ENCODE measurements at regions not wholly inside any gene's neighbourhood (a gene's known extent, or its start where the extent isn't known, plus 50 kb on each side); places are given as distances from the start of the nearest gene placed in this dataset.

GRCh38 chr5:6046296-6046967 is 331.9 kb downstream of the MED10 start:
- no peak overlapping the region for H3K4me2 ChIP-seq (ENCODE audit: low read depth, low read length, poor library complexity, severe bottlenecking)
- H3K27me3 ChIP-seq (ENCODE audit: low read length): no peaks in the 10 kb centered on the region
- H3K27ac ChIP-seq (ENCODE audit: low read length): no peak overlapping the region
- no peaks in the 10 kb centered on the region for H3K9me3 ChIP-seq (ENCODE audit: low read length)
- no peak overlapping the region for H3K4me3 ChIP-seq (ENCODE audit: low read length)
- no peaks in the 10 kb centered on the region for H3K36me3 ChIP-seq (ENCODE audit: insufficient read depth, low read length)
- H3K79me2 ChIP-seq (ENCODE audit: low read length): no peaks in the 10 kb centered on the region
- H3K4me1 ChIP-seq (ENCODE audit: low read length): no peaks in the 10 kb centered on the region
- no peak overlapping the region for H2AFZ ChIP-seq (ENCODE audit: low read length)
- DNase-seq: no peak
- H3K9ac ChIP-seq (ENCODE audit: low read length): no peak overlapping the region
- H4K20me1 ChIP-seq (ENCODE audit: insufficient read depth, low read depth, low read length): no peaks in the 10 kb centered on the region
- H3K9me2 ChIP-seq (replicated peaks; ENCODE audit: insufficient read depth, low read length): no peaks in the 10 kb centered on the region

GRCh38 chr5:6043491-6044310 is 334.6 kb downstream of the MED10 start:
- DNase-seq: no peak
- H3K4me1 ChIP-seq (ENCODE audit: low read length): no peaks in the 10 kb centered on the region
- no peak overlapping the region for H3K9ac ChIP-seq (ENCODE audit: low read length)
- H3K9me3 ChIP-seq (ENCODE audit: low read length): no peaks in the 10 kb centered on the region
- H3K27me3 ChIP-seq (ENCODE audit: low read length): no peaks in the 10 kb centered on the region
- H3K4me3 ChIP-seq (ENCODE audit: low read length): no peak overlapping the region
- no peak overlapping the region for H3K4me2 ChIP-seq (ENCODE audit: low read depth, low read length, poor library complexity, severe bottlenecking)
- H3K79me2 ChIP-seq (ENCODE audit: low read length): no peaks in the 10 kb centered on the region
- no peaks in the 10 kb centered on the region for H4K20me1 ChIP-seq (ENCODE audit: insufficient read depth, low read depth, low read length)
- no peaks in the 10 kb centered on the region for H3K9me2 ChIP-seq (replicated peaks; ENCODE audit: insufficient read depth, low read length)
- H2AFZ ChIP-seq (ENCODE audit: low read length): no peak overlapping the region
- H3K27ac ChIP-seq (ENCODE audit: low read length): no peak overlapping the region
- H3K36me3 ChIP-seq (ENCODE audit: insufficient read depth, low read length): no peaks in the 10 kb centered on the region

GRCh38 chr5:6041977-6042550 is 336.3 kb downstream of the MED10 start:
- no peaks in the 10 kb centered on the region for H3K4me1 ChIP-seq (ENCODE audit: low read length)
- H3K4me2 ChIP-seq (ENCODE audit: low read depth, low read length, poor library complexity, severe bottlenecking): no peak overlapping the region
- H3K4me3 ChIP-seq (ENCODE audit: low read length): no peak overlapping the region
- H4K20me1 ChIP-seq (ENCODE audit: insufficient read depth, low read depth, low read length): no peaks in the 10 kb centered on the region
- H2AFZ ChIP-seq (ENCODE audit: low read length): no peak overlapping the region
- no peaks in the 10 kb centered on the region for H3K79me2 ChIP-seq (ENCODE audit: low read length)
- H3K9ac ChIP-seq (ENCODE audit: low read length): no peak overlapping the region
- no peaks in the 10 kb centered on the region for H3K9me3 ChIP-seq (ENCODE audit: low read length)
- DNase-seq: no peak
- H3K9me2 ChIP-seq (replicated peaks; ENCODE audit: insufficient read depth, low read length): no peaks in the 10 kb centered on the region
- no peaks in the 10 kb centered on the region for H3K27me3 ChIP-seq (ENCODE audit: low read length)
- H3K36me3 ChIP-seq (ENCODE audit: insufficient read depth, low read length): no peaks in the 10 kb centered on the region
- no peak overlapping the region for H3K27ac ChIP-seq (ENCODE audit: low read length)

- Histone ChIP-seq H3K79me2 (ENCODE audit: low read length) (no peaks in the 10 kb centered on the region), H3K4me2 (ENCODE audit: low read depth, low read length, poor library complexity, severe bottlenecking) (no peak overlapping the region), H4K20me1 (ENCODE audit: insufficient read depth, low read depth, low read length) (no peaks in the 10 kb centered on the region), H3K9me3 (ENCODE audit: low read length) (no peaks in the 10 kb centered on the region), H3K9ac (ENCODE audit: low read length) (no peak overlapping the region), H3K4me1 (ENCODE audit: low read length) (no peaks in the 10 kb centered on the region), H3K4me3 (ENCODE audit: low read length) (no peak overlapping the region), H3K36me3 (ENCODE audit: insufficient read depth, low read length) (no peaks in the 10 kb centered on the region), H3K27me3 (ENCODE audit: low read length) (no peaks in the 10 kb centered on the region), H3K9me2 (replicated peaks; ENCODE audit: insufficient read depth, low read length) (no peaks in the 10 kb centered on the region), H2AFZ (ENCODE audit: low read length) (no peak overlapping the region), H3K27ac (ENCODE audit: low read length) (no peak overlapping the region)
- no peak for DNase-seq
These were observed 339.2 kb downstream of the MED10 start for GRCh38 chr5:6039111-6039510.

GRCh38 chr5:6036006-6036405 is 342.3 kb downstream of the MED10 start:
- Histone ChIP-seq H4K20me1 (ENCODE audit: insufficient read depth, low read depth, low read length) (no peaks in the 10 kb centered on the region), H3K4me3 (ENCODE audit: low read length) (no peak overlapping the region), H2AFZ (ENCODE audit: low read length) (no peak overlapping the region), H3K36me3 (ENCODE audit: insufficient read depth, low read length) (no peaks in the 10 kb centered on the region), H3K27ac (ENCODE audit: low read length) (no peak overlapping the region), H3K4me2 (ENCODE audit: low read depth, low read length, poor library complexity, severe bottlenecking) (no peak overlapping the region), H3K27me3 (ENCODE audit: low read length) (no peaks in the 10 kb centered on the region), H3K9me2 (replicated peaks; ENCODE audit: insufficient read depth, low read length) (no peaks in the 10 kb centered on the region), H3K79me2 (ENCODE audit: low read length) (no peaks in the 10 kb centered on the region), H3K4me1 (ENCODE audit: low read length) (no peaks in the 10 kb centered on the region), H3K9ac (ENCODE audit: low read length) (no peak overlapping the region), H3K9me3 (ENCODE audit: low read length) (no peaks in the 10 kb centered on the region)
- DNase-seq: no peak

- no peaks in the 10 kb centered on the region for H3K4me1 ChIP-seq (ENCODE audit: low read length)
- no peak overlapping the region for H3K4me2 ChIP-seq (ENCODE audit: low read depth, low read length, poor library complexity, severe bottlenecking)
- no peaks in the 10 kb centered on the region for H4K20me1 ChIP-seq (ENCODE audit: insufficient read depth, low read depth, low read length)
- no peaks in the 10 kb centered on the region for H3K9me2 ChIP-seq (replicated peaks; ENCODE audit: insufficient read depth, low read length)
- no peaks in the 10 kb centered on the region for H3K27me3 ChIP-seq (ENCODE audit: low read length)
- H3K9ac ChIP-seq (ENCODE audit: low read length): no peak overlapping the region
- DNase-seq: no peak
- H3K36me3 ChIP-seq (ENCODE audit: insufficient read depth, low read length): no peaks in the 10 kb centered on the region
- no peaks in the 10 kb centered on the region for H3K9me3 ChIP-seq (ENCODE audit: low read length)
- no peak overlapping the region for H2AFZ ChIP-seq (ENCODE audit: low read length)
- H3K27ac ChIP-seq (ENCODE audit: low read length): no peak overlapping the region
- H3K79me2 ChIP-seq (ENCODE audit: low read length): no peaks in the 10 kb centered on the region
- no peak overlapping the region for H3K4me3 ChIP-seq (ENCODE audit: low read length)
These were observed 348.5 kb downstream of the MED10 start for GRCh38 chr5:6029811-6030271.

- Histone ChIP-seq H3K36me3 (ENCODE audit: insufficient read depth, low read length) (no peaks in the 10 kb centered on the region), H3K9ac (ENCODE audit: low read length) (no peak overlapping the region), H3K27me3 (ENCODE audit: low read length) (no peaks in the 10 kb centered on the region), H3K27ac (ENCODE audit: low read length) (no peak overlapping the region), H2AFZ (ENCODE audit: low read length) (no peak overlapping the region), H3K4me1 (ENCODE audit: low read length) (no peaks in the 10 kb centered on the region), H3K9me3 (ENCODE audit: low read length) (no peaks in the 10 kb centered on the region), H3K4me2 (ENCODE audit: low read depth, low read length, poor library complexity, severe bottlenecking) (no peak overlapping the region), H3K9me2 (replicated peaks; ENCODE audit: insufficient read depth, low read length) (no peaks in the 10 kb centered on the region), H3K4me3 (ENCODE audit: low read length) (no peak overlapping the region), H3K79me2 (ENCODE audit: low read length) (no peaks in the 10 kb centered on the region), H4K20me1 (ENCODE audit: insufficient read depth, low read depth, low read length) (no peaks in the 10 kb centered on the region)
- no peak for DNase-seq
These were observed 351.5 kb downstream of the MED10 start for GRCh38 chr5:6026766-6027406.

GRCh38 chr5:6019612-6020011 is 358.7 kb downstream of the MED10 start:
- Histone ChIP-seq H3K4me3 (ENCODE audit: low read length) (no peak overlapping the region), H3K9me2 (replicated peaks; ENCODE audit: insufficient read depth, low read length) (no peaks in the 10 kb centered on the region), H3K79me2 (ENCODE audit: low read length) (no peaks in the 10 kb centered on the region), H3K36me3 (ENCODE audit: insufficient read depth, low read length) (no peaks in the 10 kb centered on the region), H4K20me1 (ENCODE audit: insufficient read depth, low read depth, low read length) (no peaks in the 10 kb centered on the region), H2AFZ (ENCODE audit: low read length) (no peak overlapping the region), H3K4me2 (ENCODE audit: low read depth, low read length, poor library complexity, severe bottlenecking) (no peak overlapping the region), H3K27ac (ENCODE audit: low read length) (no peak overlapping the region), H3K9me3 (ENCODE audit: low read length) (no peaks in the 10 kb centered on the region), H3K27me3 (ENCODE audit: low read length) (no peaks in the 10 kb centered on the region), H3K4me1 (ENCODE audit: low read length) (no peaks in the 10 kb centered on the region), H3K9ac (ENCODE audit: low read length) (no peak overlapping the region)
- DNase-seq: no peak
